ENCODE measurements at regions not wholly inside any gene's neighbourhood (a gene's known extent, or its start where the extent isn't known, plus 50 kb on each side); places are given as distances from the start of the nearest gene placed in this dataset.
"Not testable (repeated sequence)": the region's sequence is repeated elsewhere in the genome, so short reads cannot be mapped to it uniquely, and the experiment has no call there.

- no peak overlapping the region for H3K27ac ChIP-seq (ENCODE audit: low read depth, low read length, poor library complexity, severe bottlenecking)
- no peak overlapping the region for H3K4me2 ChIP-seq (ENCODE audit: low read length)
- H3K79me2 ChIP-seq (ENCODE audit: insufficient read depth, low read depth, low read length) = no peaks in the 10 kb centered on the region
- no peak overlapping the region for H2AFZ ChIP-seq (ENCODE audit: low read length)
- no peaks in the 10 kb centered on the region for H3K9me2 ChIP-seq (ENCODE audit: insufficient read depth, low read length)
- TF ChIP-seq CTCF (conservative IDR thresholded peaks at IDR 0.05; ENCODE audit: low read length) = no peak
- no peak for DNase-seq (ENCODE audit: low spot score)
- BruUV-seq (replicated peaks) = no TSS peak
- no peaks in the 10 kb centered on the region for H3K4me1 ChIP-seq (ENCODE audit: insufficient read depth, low read length, poor library complexity, severe bottlenecking)
- H4K20me1 ChIP-seq (ENCODE audit: insufficient read depth, low read length) = no peaks in the 10 kb centered on the region
- H3K36me3 ChIP-seq (ENCODE audit: insufficient read depth, low read length) = no peaks in the 10 kb centered on the region
- CTCF ChIA-PET (ENCODE audit: unreplicated experiment) = no interaction called here
- POLR2A ChIA-PET = no interaction called here
- H3K9me3 ChIP-seq (ENCODE audit: low read length) = no peaks in the 10 kb centered on the region
- H3K4me3 ChIP-seq (ENCODE audit: low read depth, low read length, poor library complexity, severe bottlenecking) = no peak overlapping the region
- intact Hi-C loops (cut with micrococcal nuclease; ENCODE audit: unreplicated experiment) = no loop called here
These were observed 550.6 kb upstream of the NECTIN3 start for GRCh38 chr3:110521019-110521418.

GRCh38 chr3:110525558-110526064 lies 546.0 kb upstream of the NECTIN3 start:
- H2AFZ ChIP-seq (ENCODE audit: low read length); BruUV-seq (replicated peaks); intact Hi-C loops (cut with micrococcal nuclease; ENCODE audit: unreplicated experiment); H4K20me1 ChIP-seq (ENCODE audit: insufficient read depth, low read length); DNase-seq (ENCODE audit: low spot score); H3K27ac ChIP-seq (ENCODE audit: low read depth, low read length, poor library complexity, severe bottlenecking); H3K4me2 ChIP-seq (ENCODE audit: low read length); H3K9me2 ChIP-seq (ENCODE audit: insufficient read depth, low read length); CTCF ChIA-PET (ENCODE audit: unreplicated experiment); H3K36me3 ChIP-seq (ENCODE audit: insufficient read depth, low read length); H3K79me2 ChIP-seq (ENCODE audit: insufficient read depth, low read depth, low read length); H3K4me3 ChIP-seq (ENCODE audit: low read depth, low read length, poor library complexity, severe bottlenecking); H3K9me3 ChIP-seq (ENCODE audit: low read length); H3K4me1 ChIP-seq (ENCODE audit: insufficient read depth, low read length, poor library complexity, severe bottlenecking): not testable (repeated sequence)
- POLR2A ChIA-PET = interaction anchor here (0.6 kb wide), 1 partner anchor 70 kb away, joined by 3 read pairs; no protein-coding TSS in a partner anchor

- intact Hi-C loops (cut with micrococcal nuclease; ENCODE audit: unreplicated experiment) = no loop called here
- no peaks in the 10 kb centered on the region for H3K36me3 ChIP-seq (ENCODE audit: insufficient read depth, low read length)
- no peaks in the 10 kb centered on the region for H3K4me1 ChIP-seq (ENCODE audit: insufficient read depth, low read length, poor library complexity, severe bottlenecking)
- H3K9me2 ChIP-seq (ENCODE audit: insufficient read depth, low read length) = no peaks in the 10 kb centered on the region
- no peak overlapping the region for H3K4me3 ChIP-seq (ENCODE audit: low read depth, low read length, poor library complexity, severe bottlenecking)
- no peak overlapping the region for H3K4me2 ChIP-seq (ENCODE audit: low read length)
- no peaks in the 10 kb centered on the region for H3K79me2 ChIP-seq (ENCODE audit: insufficient read depth, low read depth, low read length)
- no peaks in the 10 kb centered on the region for H3K9me3 ChIP-seq (ENCODE audit: low read length)
- H3K27ac ChIP-seq (ENCODE audit: low read depth, low read length, poor library complexity, severe bottlenecking) = no peak overlapping the region
- CTCF ChIA-PET (ENCODE audit: unreplicated experiment) = no interaction called here
- no peak for DNase-seq (ENCODE audit: low spot score)
- no peak overlapping the region for H2AFZ ChIP-seq (ENCODE audit: low read length)
- POLR2A ChIA-PET = no interaction called here
- TF ChIP-seq CTCF (conservative IDR thresholded peaks at IDR 0.05; ENCODE audit: low read length) = no peak
- no peak for TF ChIP-seq EZH2phosphoT487 (IDR thresholded peaks at IDR 0.05; ENCODE audit: borderline replicate concordance, low read depth, low read length)
- no peaks in the 10 kb centered on the region for H4K20me1 ChIP-seq (ENCODE audit: insufficient read depth, low read length)
- no TSS peak for BruUV-seq (replicated peaks)
These were observed 544.6 kb upstream of the NECTIN3 start for GRCh38 chr3:110526777-110527727.
